Upper lobe of left lung (tissue), 6 donors: ENCODE measurements at regions not wholly inside any gene's neighbourhood (a gene's known extent, or its start where the extent isn't known, plus 50 kb on each side); places are given as distances from the start of the nearest gene placed in this dataset.

Source experiments
- ATAC-seq, 2 donors: fragments of 200-7000 bp; cut with Tn5 transposase; one replicate each; pipeline ENCODE4 v1.9.1; 2022; ENCODE audit warnings: mild to moderate bottlenecking in 2 of 2, moderate library complexity in 2 of 2; ENCODE audit not compliant: low FRiP score in 2 of 2
- DNase-seq, 2 donors: peaks; one replicate each; pipeline ENCODE4 v3.0.0-alpha.2; 2019 to 2020
- H3K27ac ChIP-seq, 4 donors: fragments of 200-600 bp; sonication (generic); one replicate each; pipeline ENCODE4 v1.5.1; 2016 to 2019
- H3K27me3 ChIP-seq, 4 donors: fragments of 200-600 bp; sonication (generic); one replicate each; pipeline ENCODE4 v1.5.1; 2017 to 2019
- H3K36me3 ChIP-seq, 4 donors: fragments of 200-600 bp; sonication (generic); one replicate each; pipeline ENCODE4 v1.5.1; 2016 to 2019
- H3K4me1 ChIP-seq, 4 donors: fragments of 200-600 bp; sonication (generic); one replicate each; pipeline ENCODE4 v1.5.1; 2018 to 2019
- H3K4me3 ChIP-seq, 4 donors: fragments of 200-600 bp; sonication (generic); one replicate each; pipeline ENCODE4 v1.5.1; 2017 to 2019; ENCODE audit warnings: mild to moderate bottlenecking in 2 of 4, moderate library complexity in 1 of 4
- H3K9me3 ChIP-seq, 4 donors: fragments of 200-600 bp; sonication (generic); one replicate each; pipeline ENCODE4 v1.5.1; 2018 to 2019
- CTCF ChIP-seq, 6 experiments: fragments of 450-650 bp in 4 of 6; fragments of 200-600 bp in 2 of 6; sonication (generic) in 2 of 6; IDR thresholded peaks; one replicate each; pipeline ENCODE4 v1.5.1; 2016 to 2019; ENCODE audit warnings: antibody characterized with exemption in 6 of 6
- EP300 ChIP-seq, 4 donors: sonication (generic); formaldehyde crosslinking; IDR thresholded peaks; one replicate each; pipeline ENCODE4 v1.5.1; 2017; ENCODE audit warnings: antibody characterized with exemption in 4 of 4, control low read depth in 2 of 4
- POLR2A ChIP-seq, 4 donors: fragments of 450-650 bp; IDR thresholded peaks; one replicate each; pipeline ENCODE4 v1.5.1; 2016 to 2017; ENCODE audit warnings: antibody characterized with exemption in 4 of 4, mild to moderate bottlenecking in 2 of 4
- POLR2AphosphoS5 ChIP-seq, 2 donors: sonication (generic); formaldehyde crosslinking; IDR thresholded peaks; one replicate each; pipeline ENCODE4 v1.5.1; 2017; ENCODE audit warnings: antibody characterized with exemption in 2 of 2
- WGBS, 2 donors: methylation state at CpG; one replicate each; pipeline ENCODE4 v1.1.5; 2017 to 2018; 5-methylcytosine and 5-hydroxymethylcytosine counted together
- donor health status: DM: no; HTN: no; CAD: no; lungs with moderate emphysema.
- donor health status: DM: no; HTN: yes; CAD: no; lungs with severe emphysema.

GRCh38 chr12:74964390-74964789 is 245.2 kb downstream of the KCNC2 start:
- Histone ChIP-seq H3K27ac (no peak overlapping the region), H3K4me1 (no peaks in the 10 kb centered on the region), H3K9me3 (no peaks in the 10 kb centered on the region), H3K27me3 (no peaks in the 10 kb centered on the region), H3K4me3 (no peak overlapping the region), H3K36me3 (no peaks in the 10 kb centered on the region)
- DNase-seq (no peak), ATAC-seq (no peak)
- WGBS, 2 donors: 57 to 65% methylated on average over 2 of the region's 2 CpGs
- TF ChIP-seq POLR2A (IDR thresholded peaks at IDR 0.05) (no peak), EP300 (IDR thresholded peaks at IDR 0.05) (no peak), POLR2AphosphoS5 (IDR thresholded peaks at IDR 0.05) (no peak), CTCF (IDR thresholded peaks at IDR 0.05) (no peak)

- ATAC-seq (no peak), DNase-seq (no peak)
- Histone ChIP-seq H3K4me3 (no peak overlapping the region), H3K27ac (no peak overlapping the region), H3K4me1 (no peaks in the 10 kb centered on the region), H3K36me3 (no peaks in the 10 kb centered on the region), H3K9me3 (no peaks in the 10 kb centered on the region), H3K27me3 (no peaks in the 10 kb centered on the region)
- TF ChIP-seq EP300 (IDR thresholded peaks at IDR 0.05) (no peak), CTCF (IDR thresholded peaks at IDR 0.05) (no peak), POLR2A (IDR thresholded peaks at IDR 0.05) (no peak), POLR2AphosphoS5 (IDR thresholded peaks at IDR 0.05) (no peak)
- 79 to 80% methylated on average over 1 of the region's 1 CpG for WGBS, 2 donors
Observed at GRCh38 chr12:74971201-74971600, 238.4 kb downstream of the KCNC2 start.

- WGBS, 2 donors: 63 to 68% methylated on average over 5 of the region's 5 CpGs
- ATAC-seq (no peak), DNase-seq (no peak)
- no peaks in the 10 kb centered on the region for H3K36me3 ChIP-seq
- no peak for TF ChIP-seq CTCF (IDR thresholded peaks at IDR 0.05)
- H3K27me3 ChIP-seq: no peaks in the 10 kb centered on the region
- no peak overlapping the region for H3K4me3 ChIP-seq
- H3K4me1 ChIP-seq: no peaks in the 10 kb centered on the region
- no peaks in the 10 kb centered on the region for H3K9me3 ChIP-seq
- H3K27ac ChIP-seq: no peak overlapping the region
Observed at GRCh38 chr12:74977832-74978481, 231.7 kb downstream of the KCNC2 start.

- H3K9me3 ChIP-seq: no peaks in the 10 kb centered on the region
- no peaks in the 10 kb centered on the region for H3K36me3 ChIP-seq
- TF ChIP-seq CTCF (IDR thresholded peaks at IDR 0.05) (no peak), POLR2AphosphoS5 (IDR thresholded peaks at IDR 0.05) (no peak), POLR2A (IDR thresholded peaks at IDR 0.05) (no peak), EP300 (IDR thresholded peaks at IDR 0.05) (no peak)
- no peaks in the 10 kb centered on the region for H3K4me1 ChIP-seq
- WGBS, 2 donors: 19 to 21% methylated on average over 4 of the region's 4 CpGs
- DNase-seq (no peak), ATAC-seq (no peak)
- no peak overlapping the region for H3K4me3 ChIP-seq
- no peaks in the 10 kb centered on the region for H3K27me3 ChIP-seq
- H3K27ac ChIP-seq: no peak overlapping the region
Observed at GRCh38 chr12:74980510-74980909, 229.1 kb downstream of the KCNC2 start.

GRCh38 chr12:74981541-74981940 is 228.1 kb downstream of the KCNC2 start:
- Histone ChIP-seq H3K36me3 (no peaks in the 10 kb centered on the region), H3K4me1 (no peaks in the 10 kb centered on the region), H3K9me3 (no peaks in the 10 kb centered on the region), H3K27me3 (no peaks in the 10 kb centered on the region), H3K27ac (no peak overlapping the region), H3K4me3 (no peak overlapping the region)
- TF ChIP-seq CTCF (IDR thresholded peaks at IDR 0.05): no peak
- TF ChIP-seq EP300 (IDR thresholded peaks at IDR 0.05): no peak
- TF ChIP-seq POLR2A (IDR thresholded peaks at IDR 0.05): no peak
- TF ChIP-seq POLR2AphosphoS5 (IDR thresholded peaks at IDR 0.05): no peak
- 31 to 46% methylated on average over 1 of the region's 1 CpG for WGBS, 2 donors
- ATAC-seq (no peak), DNase-seq (no peak)
